ENCODE measurements at regions not wholly inside any gene's neighbourhood (a gene's known extent, or its start where the extent isn't known, plus 50 kb on each side); places are given as distances from the start of the nearest gene placed in this dataset.

DNA sequence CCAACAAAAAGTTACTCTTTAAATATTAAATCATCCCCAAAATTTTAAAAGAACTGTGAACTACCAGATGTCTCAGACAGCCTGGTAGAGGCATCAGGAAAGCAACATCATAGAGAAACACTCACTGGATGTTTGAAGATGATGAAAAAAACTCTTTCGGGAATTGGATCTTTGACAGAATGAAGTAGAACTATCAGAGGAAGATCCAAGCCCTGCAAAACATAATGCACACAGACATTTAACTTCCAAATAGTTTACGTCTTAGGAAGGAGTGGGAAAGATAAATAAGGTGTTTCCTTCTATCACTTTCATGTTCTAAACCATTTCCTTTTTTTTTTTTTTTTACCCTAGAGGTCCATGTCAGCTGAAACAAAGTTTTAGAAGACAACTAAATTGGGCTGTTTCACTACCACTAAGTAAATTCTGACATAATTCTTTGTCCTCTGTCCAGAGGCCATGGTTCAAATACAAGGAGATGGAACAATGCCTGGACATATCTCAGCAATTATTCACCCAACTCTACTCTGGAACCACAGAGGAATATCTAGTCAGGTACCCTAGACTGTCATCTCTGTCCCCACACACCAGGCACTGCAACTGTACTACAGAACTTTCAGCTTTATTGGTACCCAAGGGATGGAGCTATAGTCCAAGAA, 217.7 kb upstream of the INTU start:
- TF ChIP-seq TAF1 (IDR thresholded peaks at IDR 0.05; ENCODE audit: low read depth, low read length), result no peak
- no peak for TF ChIP-seq POU2F2 (IDR thresholded peaks at IDR 0.05; ENCODE audit: low read depth, low read length)
